ENCODE measurements at regions not wholly inside any gene's neighbourhood (a gene's known extent, or its start where the extent isn't known, plus 50 kb on each side); places are given as distances from the start of the nearest gene placed in this dataset.
"Not testable (repeated sequence)": the region's sequence is repeated elsewhere in the genome, so short reads cannot be mapped to it uniquely, and the experiment has no call there.

GRCh38 chr4:33837043-33837838 lies 2407.1 kb downstream of the ARAP2 start:
- no peak for TF ChIP-seq CTCF (IDR thresholded peaks at IDR 0.05; ENCODE audit: borderline replicate concordance, insufficient read depth, low read depth, low read length)
- H3K4me3 ChIP-seq (ENCODE audit: low read depth, low read length): no peak overlapping the region

- no peak overlapping the region for H3K4me3 ChIP-seq (ENCODE audit: low read depth, low read length)
- no peak for TF ChIP-seq CTCF (IDR thresholded peaks at IDR 0.05; ENCODE audit: borderline replicate concordance, insufficient read depth, low read depth, low read length)
Observed at GRCh38 chr4:33841120-33841519, 2403.2 kb downstream of the ARAP2 start.

- no peak overlapping the region for H3K4me3 ChIP-seq (ENCODE audit: low read depth, low read length)
- TF ChIP-seq CTCF (IDR thresholded peaks at IDR 0.05; ENCODE audit: borderline replicate concordance, insufficient read depth, low read depth, low read length): no peak
Observed at GRCh38 chr4:33850371-33850902, 2393.9 kb downstream of the ARAP2 start.

GRCh38 chr4:33853670-33854069 lies 2390.6 kb downstream of the ARAP2 start:
- H3K4me3 ChIP-seq (ENCODE audit: low read depth, low read length): not testable (repeated sequence)

- H3K4me3 ChIP-seq (ENCODE audit: low read depth, low read length): no peak overlapping the region
- TF ChIP-seq CTCF (IDR thresholded peaks at IDR 0.05; ENCODE audit: borderline replicate concordance, insufficient read depth, low read depth, low read length): no peak
Observed at GRCh38 chr4:33864290-33864859, 2379.9 kb downstream of the ARAP2 start.

GRCh38 chr4:33873791-33874190 lies 2370.5 kb downstream of the ARAP2 start:
- H3K4me3 ChIP-seq (ENCODE audit: low read depth, low read length): no peak overlapping the region
- TF ChIP-seq CTCF (IDR thresholded peaks at IDR 0.05; ENCODE audit: borderline replicate concordance, insufficient read depth, low read depth, low read length): no peak

- no peak overlapping the region for H3K4me3 ChIP-seq (ENCODE audit: low read depth, low read length)
- no peak for TF ChIP-seq CTCF (IDR thresholded peaks at IDR 0.05; ENCODE audit: borderline replicate concordance, insufficient read depth, low read depth, low read length)
Observed at GRCh38 chr4:33878710-33879109, 2365.6 kb downstream of the ARAP2 start.

Measured in GM12875 (cell line).